ENCODE measurements at regions not wholly inside any gene's neighbourhood (a gene's known extent, or its start where the extent isn't known, plus 50 kb on each side); places are given as distances from the start of the nearest gene placed in this dataset.

DNA sequence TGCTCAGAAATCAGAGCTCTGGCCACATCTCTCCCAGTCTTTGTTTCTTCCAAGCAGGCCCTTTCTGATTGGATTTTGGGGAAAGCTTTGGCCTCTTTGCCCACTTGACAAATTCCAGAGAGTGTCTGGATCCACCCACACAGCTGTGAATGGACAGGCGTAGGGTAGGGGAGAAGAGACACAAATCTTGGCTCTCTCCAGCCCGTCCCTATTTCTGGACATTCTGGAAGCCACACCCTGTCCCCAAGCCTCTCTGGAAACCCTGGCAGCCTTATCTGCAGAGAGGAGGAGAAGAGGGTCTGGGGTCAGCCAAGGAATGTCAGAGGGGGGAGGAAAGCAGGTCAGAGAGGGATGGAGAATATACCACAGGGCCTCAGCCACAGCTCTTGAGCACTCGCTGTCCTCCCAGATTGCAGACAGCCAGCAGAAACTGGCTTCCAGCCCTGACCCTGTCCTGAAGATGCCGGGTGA is 59.5 kb upstream of the WNT11 start:
- intact Hi-C loops (cut with micrococcal nuclease; ENCODE audit: unreplicated experiment) = no loop called here
- ATAC-seq = no peak

DNA sequence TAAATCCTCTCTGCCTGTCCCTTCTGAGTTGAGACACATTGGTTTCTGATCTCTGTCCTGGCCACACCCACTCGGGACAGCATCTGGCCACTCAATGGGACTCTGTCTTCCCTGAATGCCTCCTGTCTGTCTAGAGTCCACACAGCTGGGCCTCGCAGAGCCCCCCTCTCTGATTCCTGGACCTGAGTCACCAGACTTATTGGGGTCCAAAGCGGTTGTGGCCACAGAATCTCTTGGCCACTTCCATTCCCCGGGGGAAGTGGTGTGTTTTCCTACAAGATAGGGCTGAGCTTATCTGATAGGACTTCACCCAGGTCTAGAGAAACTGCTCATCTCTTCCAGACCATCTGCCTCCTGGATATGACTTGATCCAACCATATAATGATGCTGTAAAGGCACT is 57.4 kb upstream of the WNT11 start:
- DNase-seq (ENCODE audit: low read depth, low spot score) (no peak), ATAC-seq (no peak)
- ChIA-PET POLR2A (no interaction called here), CTCF (interaction anchor here (0.6 kb wide), 1 partner anchor 292 kb away, joined by 3 read pairs; no protein-coding TSS in a partner anchor)
- TF ChIP-seq, protein P1, sequence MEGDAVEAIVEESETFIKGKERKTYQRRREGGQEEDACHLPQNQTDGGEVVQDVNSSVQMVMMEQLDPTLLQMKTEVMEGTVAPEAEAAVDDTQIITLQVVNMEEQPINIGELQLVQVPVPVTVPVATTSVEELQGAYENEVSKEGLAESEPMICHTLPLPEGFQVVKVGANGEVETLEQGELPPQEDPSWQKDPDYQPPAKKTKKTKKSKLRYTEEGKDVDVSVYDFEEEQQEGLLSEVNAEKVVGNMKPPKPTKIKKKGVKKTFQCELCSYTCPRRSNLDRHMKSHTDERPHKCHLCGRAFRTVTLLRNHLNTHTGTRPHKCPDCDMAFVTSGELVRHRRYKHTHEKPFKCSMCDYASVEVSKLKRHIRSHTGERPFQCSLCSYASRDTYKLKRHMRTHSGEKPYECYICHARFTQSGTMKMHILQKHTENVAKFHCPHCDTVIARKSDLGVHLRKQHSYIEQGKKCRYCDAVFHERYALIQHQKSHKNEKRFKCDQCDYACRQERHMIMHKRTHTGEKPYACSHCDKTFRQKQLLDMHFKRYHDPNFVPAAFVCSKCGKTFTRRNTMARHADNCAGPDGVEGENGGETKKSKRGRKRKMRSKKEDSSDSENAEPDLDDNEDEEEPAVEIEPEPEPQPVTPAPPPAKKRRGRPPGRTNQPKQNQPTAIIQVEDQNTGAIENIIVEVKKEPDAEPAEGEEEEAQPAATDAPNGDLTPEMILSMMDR (IDR thresholded peaks at IDR 0.05) = no peak
- TF ChIP-seq POLR2AphosphoS5 (IDR thresholded peaks at IDR 0.05; ENCODE audit: low read depth, low read length) (no peak), TCF7L2 (IDR thresholded peaks at IDR 0.05; ENCODE audit: low read depth, low read length) (no peak), SIN3A (IDR thresholded peaks at IDR 0.05; ENCODE audit: borderline replicate concordance, insufficient read depth, low read depth, low read length) (no peak)
- TF ChIP-seq, protein P2, sequence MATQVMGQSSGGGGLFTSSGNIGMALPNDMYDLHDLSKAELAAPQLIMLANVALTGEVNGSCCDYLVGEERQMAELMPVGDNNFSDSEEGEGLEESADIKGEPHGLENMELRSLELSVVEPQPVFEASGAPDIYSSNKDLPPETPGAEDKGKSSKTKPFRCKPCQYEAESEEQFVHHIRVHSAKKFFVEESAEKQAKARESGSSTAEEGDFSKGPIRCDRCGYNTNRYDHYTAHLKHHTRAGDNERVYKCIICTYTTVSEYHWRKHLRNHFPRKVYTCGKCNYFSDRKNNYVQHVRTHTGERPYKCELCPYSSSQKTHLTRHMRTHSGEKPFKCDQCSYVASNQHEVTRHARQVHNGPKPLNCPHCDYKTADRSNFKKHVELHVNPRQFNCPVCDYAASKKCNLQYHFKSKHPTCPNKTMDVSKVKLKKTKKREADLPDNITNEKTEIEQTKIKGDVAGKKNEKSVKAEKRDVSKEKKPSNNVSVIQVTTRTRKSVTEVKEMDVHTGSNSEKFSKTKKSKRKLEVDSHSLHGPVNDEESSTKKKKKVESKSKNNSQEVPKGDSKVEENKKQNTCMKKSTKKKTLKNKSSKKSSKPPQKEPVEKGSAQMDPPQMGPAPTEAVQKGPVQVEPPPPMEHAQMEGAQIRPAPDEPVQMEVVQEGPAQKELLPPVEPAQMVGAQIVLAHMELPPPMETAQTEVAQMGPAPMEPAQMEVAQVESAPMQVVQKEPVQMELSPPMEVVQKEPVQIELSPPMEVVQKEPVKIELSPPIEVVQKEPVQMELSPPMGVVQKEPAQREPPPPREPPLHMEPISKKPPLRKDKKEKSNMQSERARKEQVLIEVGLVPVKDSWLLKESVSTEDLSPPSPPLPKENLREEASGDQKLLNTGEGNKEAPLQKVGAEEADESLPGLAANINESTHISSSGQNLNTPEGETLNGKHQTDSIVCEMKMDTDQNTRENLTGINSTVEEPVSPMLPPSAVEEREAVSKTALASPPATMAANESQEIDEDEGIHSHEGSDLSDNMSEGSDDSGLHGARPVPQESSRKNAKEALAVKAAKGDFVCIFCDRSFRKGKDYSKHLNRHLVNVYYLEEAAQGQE (IDR thresholded peaks at IDR 0.05; ENCODE audit: insufficient read depth in 1 of 2, low read depth in 2 of 2, low read length in 1 of 2) = no peak
- H3K4me3 ChIP-seq (ENCODE audit: low read depth in 2 of 2, low read length in 2 of 2) = no peak overlapping the region
- H3K36me3 ChIP-seq (ENCODE audit: control insufficient read depth, insufficient read depth, low read length) = no peaks in the 10 kb centered on the region
- intact Hi-C loops (cut with micrococcal nuclease; ENCODE audit: unreplicated experiment) = no loop called here
- in situ Hi-C loops (cut with HindIII; ENCODE audit: low pct_unique_long_range_greater_than_20kb, low sequenced_read_pairs) = no loop called here
- H3K9me3 ChIP-seq (ENCODE audit: control insufficient read depth, insufficient read depth, low read depth, low read length) = no peaks in the 10 kb centered on the region
- BruUV-seq (replicated peaks) = no TSS peak
- H3K27ac ChIP-seq (ENCODE audit: low read length) = no peak overlapping the region
- peaks cover 8% of the 10 kb centered on the region for H3K27me3 ChIP-seq (ENCODE audit: control insufficient read depth, insufficient read depth, low read length)
- H3K4me1 ChIP-seq (ENCODE audit: control insufficient read depth, insufficient read depth, low read length) = no peaks in the 10 kb centered on the region

More for the DNA sequence above, 59.5 kb upstream of the WNT11 start:
- ChIA-PET CTCF (no interaction called here), POLR2A (no interaction called here)
- Histone ChIP-seq H3K27me3 (ENCODE audit: control insufficient read depth, insufficient read depth, low read length) (peaks cover 6% of the 10 kb centered on the region), H3K27ac (ENCODE audit: low read length) (no peak overlapping the region), H3K36me3 (ENCODE audit: control insufficient read depth, insufficient read depth, low read length) (no peaks in the 10 kb centered on the region), H3K4me3 (ENCODE audit: low read depth in 2 of 2, low read length in 2 of 2) (no peak overlapping the region), H3K4me1 (ENCODE audit: control insufficient read depth, insufficient read depth, low read length) (no peaks in the 10 kb centered on the region), H3K9me3 (ENCODE audit: control insufficient read depth, insufficient read depth, low read depth, low read length) (no peaks in the 10 kb centered on the region)
- TF ChIP-seq POLR2AphosphoS5 (IDR thresholded peaks at IDR 0.05; ENCODE audit: low read depth, low read length) (no peak), TCF7L2 (IDR thresholded peaks at IDR 0.05; ENCODE audit: low read depth, low read length) (no peak), SIN3A (IDR thresholded peaks at IDR 0.05; ENCODE audit: borderline replicate concordance, insufficient read depth, low read depth, low read length) (no peak)
- TF ChIP-seq, protein P2 (IDR thresholded peaks at IDR 0.05; ENCODE audit: insufficient read depth in 1 of 2, low read depth in 2 of 2, low read length in 1 of 2) = no peak
- TF ChIP-seq, protein P1 (IDR thresholded peaks at IDR 0.05) = no peak
- in situ Hi-C loops (cut with HindIII; ENCODE audit: low pct_unique_long_range_greater_than_20kb, low sequenced_read_pairs) = no loop called here
- DNase-seq (ENCODE audit: low read depth, low spot score) = no peak
- BruUV-seq (replicated peaks) = no TSS peak
